Prostate gland (tissue), 2 donors: ENCODE measurements at regions not wholly inside any gene's neighbourhood (a gene's known extent, or its start where the extent isn't known, plus 50 kb on each side); places are given as distances from the start of the nearest gene placed in this dataset.

ENCODE experiments used
- DNase-seq: peaks from one replicate; pipeline ENCODE4 v3.0.0-alpha.2; 2019; ENCODE audit warnings: low spot score
- H3K27ac ChIP-seq, 2 donors: fragments of 200-600 bp; sonication (generic); 2 replicates each; pipeline ENCODE4 v1.5.1; 2017 to 2019
- H3K27me3 ChIP-seq: fragments of 200-600 bp; sonication (generic); replicated peaks from 2 replicates; pipeline ENCODE4 v1.5.1; 2019; ENCODE audit not compliant: insufficient read depth
- H3K36me3 ChIP-seq, 2 donors: fragments of 200-600 bp; sonication (generic); 1 replicate in 1 of 2; 2 replicates in 1 of 2; pipeline versions ENCODE4 v1.5.1 to v1.8.1; 2017 to 2019
- H3K4me1 ChIP-seq: fragments of 200-600 bp; sonication (generic); replicated peaks from 2 replicates; pipeline ENCODE4 v1.5.1; 2019
- H3K4me3 ChIP-seq, 2 donors: fragments of 200-600 bp; sonication (generic); 2 replicates each; pipeline ENCODE4 v1.5.1; 2017 to 2019
- H3K9me3 ChIP-seq: fragments of 200-600 bp; sonication (generic); 2 replicates; pipeline ENCODE4 v1.5.1; 2017
- POLR2A ChIP-seq: fragments of 450-650 bp; IDR thresholded peaks from one replicate; pipeline ENCODE4 v1.6.1; 2016; ENCODE audit warnings: antibody characterized with exemption, mild to moderate bottlenecking
- POLR2AphosphoS5 ChIP-seq: sonication (generic); formaldehyde crosslinking; IDR thresholded peaks from one replicate; pipeline ENCODE4 v1.6.1; 2017; ENCODE audit warnings: antibody characterized with exemption
- WGBS: methylation state at CpG from one replicate; pipeline ENCODE4 v1.1.5; 2018; 5-methylcytosine and 5-hydroxymethylcytosine counted together
- intact Hi-C: fragments of 100-400 bp; cut with DNase I; formaldehyde crosslinking; loops from one replicate; pipeline ENCODE4 v1.14.2; 2022
- TF ChIP-seq, protein P1 (sequence below), 4 experiments: fragments of 200-600 bp in 2 of 4; fragments of 450-650 bp in 2 of 4; sonication (generic) in 2 of 4; IDR thresholded peaks; 1 replicate in 3 of 4; 2 replicates in 1 of 4; pipeline ENCODE4 v1.5.1; 2016 to 2019; ENCODE audit warnings: antibody characterized with exemption in 4 of 4, mild to moderate bottlenecking in 2 of 4, moderate library complexity in 2 of 4

DNA sequence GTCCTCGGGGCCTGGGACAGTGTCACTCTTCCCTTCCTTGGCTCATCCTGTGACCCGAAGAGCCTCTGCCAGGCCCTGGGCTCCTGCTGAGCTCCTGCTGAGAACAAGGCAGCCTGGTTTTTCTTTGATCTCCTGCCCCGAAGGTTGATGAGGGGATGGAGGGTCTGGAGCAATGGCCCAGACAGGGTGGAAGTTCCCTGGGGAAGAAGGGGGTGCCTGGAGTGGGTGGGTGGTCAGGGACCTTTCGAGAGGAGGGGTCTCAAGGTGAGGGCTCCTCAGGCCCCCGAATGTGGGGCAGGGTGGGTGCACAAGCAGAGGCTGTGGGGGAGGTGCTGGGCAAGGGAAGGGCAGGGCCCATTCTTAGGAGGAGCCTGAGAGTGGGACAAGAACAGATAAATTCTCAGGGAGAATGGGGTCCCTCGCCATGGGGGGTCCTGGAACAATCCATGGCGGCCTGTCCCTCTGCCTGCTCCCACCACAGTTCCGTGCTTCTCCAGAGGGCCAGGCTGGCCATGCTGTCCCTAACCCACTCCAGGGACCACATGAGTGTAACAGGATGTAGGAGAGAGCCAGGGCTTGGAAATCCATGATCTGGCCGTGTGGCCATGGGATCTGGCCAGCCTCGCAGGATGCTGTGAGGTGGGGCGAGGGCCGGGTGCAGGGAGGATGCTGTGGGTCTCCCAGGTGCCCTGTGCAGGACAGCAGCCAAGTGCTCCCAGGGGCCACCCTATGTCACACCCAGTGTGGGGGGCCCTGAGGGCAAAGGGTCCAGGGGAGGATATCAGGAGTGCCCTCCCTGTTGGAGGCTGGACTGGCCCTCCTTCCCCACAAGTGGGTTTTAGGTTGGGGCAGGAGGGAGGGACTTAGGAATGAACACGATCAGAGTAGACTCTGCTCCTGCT lies 128.5 kb upstream of the LPCAT1 start:
- H3K4me1 ChIP-seq: no peaks in the 10 kb centered on the region
- no peak for TF ChIP-seq POLR2A
- TF ChIP-seq POLR2AphosphoS5: no peak
- TF ChIP-seq, protein P1, sequence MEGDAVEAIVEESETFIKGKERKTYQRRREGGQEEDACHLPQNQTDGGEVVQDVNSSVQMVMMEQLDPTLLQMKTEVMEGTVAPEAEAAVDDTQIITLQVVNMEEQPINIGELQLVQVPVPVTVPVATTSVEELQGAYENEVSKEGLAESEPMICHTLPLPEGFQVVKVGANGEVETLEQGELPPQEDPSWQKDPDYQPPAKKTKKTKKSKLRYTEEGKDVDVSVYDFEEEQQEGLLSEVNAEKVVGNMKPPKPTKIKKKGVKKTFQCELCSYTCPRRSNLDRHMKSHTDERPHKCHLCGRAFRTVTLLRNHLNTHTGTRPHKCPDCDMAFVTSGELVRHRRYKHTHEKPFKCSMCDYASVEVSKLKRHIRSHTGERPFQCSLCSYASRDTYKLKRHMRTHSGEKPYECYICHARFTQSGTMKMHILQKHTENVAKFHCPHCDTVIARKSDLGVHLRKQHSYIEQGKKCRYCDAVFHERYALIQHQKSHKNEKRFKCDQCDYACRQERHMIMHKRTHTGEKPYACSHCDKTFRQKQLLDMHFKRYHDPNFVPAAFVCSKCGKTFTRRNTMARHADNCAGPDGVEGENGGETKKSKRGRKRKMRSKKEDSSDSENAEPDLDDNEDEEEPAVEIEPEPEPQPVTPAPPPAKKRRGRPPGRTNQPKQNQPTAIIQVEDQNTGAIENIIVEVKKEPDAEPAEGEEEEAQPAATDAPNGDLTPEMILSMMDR (IDR thresholded peaks at IDR 0.05): no peak
- no peaks in the 10 kb centered on the region for H3K36me3 ChIP-seq
- no peaks in the 10 kb centered on the region for H3K9me3 ChIP-seq
- H3K4me3 ChIP-seq: no peak overlapping the region
- peaks cover 9% of the 10 kb centered on the region for H3K27me3 ChIP-seq
- WGBS: 57% methylated on average over 13 of the region's 13 CpGs
- no peak for DNase-seq
- intact Hi-C loops: no loop called here
- H3K27ac ChIP-seq: no peak overlapping the region

DNA sequence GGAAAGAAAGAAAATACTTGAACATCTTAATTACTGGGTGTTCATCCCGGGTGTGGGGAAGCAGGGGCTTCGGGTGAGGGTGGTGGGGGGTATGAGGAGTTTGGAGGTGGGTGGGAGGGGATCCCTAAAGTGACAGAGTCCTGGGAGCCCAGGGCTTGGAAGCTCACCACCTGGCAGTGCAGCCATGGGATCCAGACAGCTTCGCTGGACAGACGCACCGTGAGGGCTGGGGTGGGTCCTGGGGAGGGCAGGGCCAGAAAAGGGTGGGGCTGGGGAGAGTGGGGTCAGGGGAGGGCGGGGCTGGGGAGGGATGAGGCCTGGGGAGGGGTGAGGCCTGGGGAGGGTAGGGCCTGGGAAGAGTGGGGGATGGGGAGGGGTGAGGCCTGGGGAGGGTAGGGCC lies 127.5 kb upstream of the LPCAT1 start:
- Histone ChIP-seq H3K4me1 (no peaks in the 10 kb centered on the region), H3K27me3 (peaks cover 9% of the 10 kb centered on the region), H3K27ac (no peak overlapping the region), H3K36me3 (no peaks in the 10 kb centered on the region), H3K4me3 (no peak overlapping the region), H3K9me3 (no peaks in the 10 kb centered on the region)
- TF ChIP-seq POLR2A (no peak), POLR2AphosphoS5 (no peak)
- TF ChIP-seq, protein P1 (IDR thresholded peaks at IDR 0.05): no peak
- intact Hi-C loops: no loop called here
- WGBS: 58% methylated on average over 5 of the region's 6 CpGs
- no peak for DNase-seq

DNA sequence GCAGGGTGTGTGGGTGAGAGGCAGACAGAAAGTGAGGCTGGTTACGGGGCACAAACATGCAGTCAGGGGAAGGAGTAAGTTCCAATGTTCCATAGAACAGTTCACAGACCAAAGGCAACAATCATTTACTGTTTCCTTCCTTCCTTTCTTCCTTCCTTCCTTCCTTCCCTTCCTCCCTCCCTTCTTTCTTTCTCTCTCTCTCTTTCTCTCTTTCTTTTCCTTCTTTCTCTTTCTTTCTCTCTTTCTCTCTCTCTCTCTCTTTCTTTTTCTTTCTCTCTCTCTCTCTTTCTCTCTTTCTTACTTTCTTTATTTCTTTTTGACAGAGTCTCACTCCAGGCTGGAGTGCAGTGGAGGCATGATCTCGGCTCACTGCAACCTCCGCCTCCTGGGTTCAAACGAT lies 125.8 kb upstream of the LPCAT1 start:
- H3K36me3 ChIP-seq: no peaks in the 10 kb centered on the region
- H3K27ac ChIP-seq: no peak overlapping the region
- H3K4me1 ChIP-seq: peaks cover 4% of the 10 kb centered on the region
- no peak for DNase-seq
- TF ChIP-seq POLR2AphosphoS5: no peak
- TF ChIP-seq, protein P1 (IDR thresholded peaks at IDR 0.05): no peak
- no peak for TF ChIP-seq POLR2A
- H3K9me3 ChIP-seq: no peaks in the 10 kb centered on the region
- intact Hi-C loops: loop anchor here (10.0 kb wide), 3 partner anchors 175 to 305 kb away; partner anchors contain the start of gene CLPTM1L
- no peak overlapping the region for H3K4me3 ChIP-seq
- H3K27me3 ChIP-seq: peaks cover 5% of the 10 kb centered on the region
- 85% methylated on average over 4 of the region's 4 CpGs for WGBS

DNA sequence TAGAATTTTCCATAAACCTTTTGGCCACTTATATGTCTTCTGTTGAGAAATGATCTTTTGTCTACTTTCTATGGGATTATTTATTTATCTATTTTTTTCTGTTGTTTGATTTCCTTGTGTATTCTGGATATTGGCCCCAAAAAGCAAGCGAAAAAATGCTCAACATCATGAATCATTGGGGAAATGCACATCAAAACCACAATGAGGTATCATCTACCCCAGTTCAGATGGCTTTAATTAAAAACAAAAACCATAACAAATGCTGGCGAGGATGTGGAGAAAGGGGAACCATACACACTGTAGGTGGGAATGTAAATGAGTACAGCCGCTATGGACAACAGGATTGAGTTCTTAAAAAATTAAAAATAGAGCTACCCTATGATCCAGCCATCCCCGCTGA lies 125.0 kb upstream of the LPCAT1 start:
- no peaks in the 10 kb centered on the region for H3K36me3 ChIP-seq
- peaks cover 9% of the 10 kb centered on the region for H3K27me3 ChIP-seq
- 66% methylated on average over 4 of the region's 4 CpGs for WGBS
- peaks cover 4% of the 10 kb centered on the region for H3K4me1 ChIP-seq
- no peak overlapping the region for H3K4me3 ChIP-seq
- intact Hi-C loops: loop anchor here (10.0 kb wide), 3 partner anchors 174 to 304 kb away; partner anchors contain the start of gene CLPTM1L
- no peak for DNase-seq
- no peaks in the 10 kb centered on the region for H3K9me3 ChIP-seq
- no peak for TF ChIP-seq POLR2AphosphoS5
- no peak overlapping the region for H3K27ac ChIP-seq

DNA sequence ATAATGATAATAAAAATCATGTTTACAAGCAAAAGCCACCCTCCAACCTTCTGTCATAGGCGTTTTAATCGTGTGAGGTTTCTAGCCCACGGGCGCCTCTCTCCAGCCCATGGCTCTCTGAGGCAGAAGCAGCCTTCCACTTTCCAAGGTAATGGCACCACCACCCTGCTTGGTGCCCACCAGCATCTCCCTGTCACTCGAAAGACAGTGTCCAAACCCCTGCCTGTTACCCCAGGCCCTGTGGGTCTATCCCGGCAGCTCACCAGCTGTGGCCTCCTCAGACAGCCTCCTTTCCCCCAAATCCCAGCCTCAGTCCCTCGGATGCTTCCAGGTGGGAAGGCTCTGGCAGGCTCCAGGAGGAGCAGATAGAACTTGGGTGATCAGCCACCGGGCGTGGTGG lies 123.8 kb upstream of the LPCAT1 start:
- 77% methylated on average over 9 of the region's 9 CpGs for WGBS
- Histone ChIP-seq H3K4me1 (peaks cover 4% of the 10 kb centered on the region), H3K27ac (no peak overlapping the region), H3K27me3 (peaks cover 11% of the 10 kb centered on the region), H3K4me3 (no peak overlapping the region), H3K9me3 (no peaks in the 10 kb centered on the region), H3K36me3 (no peaks in the 10 kb centered on the region)
- intact Hi-C loops: loop anchor here (10.0 kb wide), 3 partner anchors 173 to 303 kb away; partner anchors contain the start of gene CLPTM1L
- no peak for DNase-seq
- TF ChIP-seq POLR2A (no peak), POLR2AphosphoS5 (no peak)
- TF ChIP-seq, protein P1 (IDR thresholded peaks at IDR 0.05): no peak
